GM21619 (cell line): ENCODE measurements at regions not wholly inside any gene's neighbourhood (a gene's known extent, or its start where the extent isn't known, plus 50 kb on each side); places are given as distances from the start of the nearest gene placed in this dataset.
"Not testable (repeated sequence)": the region's sequence is repeated elsewhere in the genome, so short reads cannot be mapped to it uniquely, and the experiment has no call there.

Source experiments
- ATAC-seq: cut with Tn5 transposase; IDR thresholded peaks from one replicate; pipeline ENCODE4 v1.9.1; 2021; ENCODE audit not compliant: unreplicated experiment

- no peak for ATAC-seq
Observed at GRCh38 chr4:189548484-189549125, 392.1 kb upstream of the FRG1 start.

DNA sequence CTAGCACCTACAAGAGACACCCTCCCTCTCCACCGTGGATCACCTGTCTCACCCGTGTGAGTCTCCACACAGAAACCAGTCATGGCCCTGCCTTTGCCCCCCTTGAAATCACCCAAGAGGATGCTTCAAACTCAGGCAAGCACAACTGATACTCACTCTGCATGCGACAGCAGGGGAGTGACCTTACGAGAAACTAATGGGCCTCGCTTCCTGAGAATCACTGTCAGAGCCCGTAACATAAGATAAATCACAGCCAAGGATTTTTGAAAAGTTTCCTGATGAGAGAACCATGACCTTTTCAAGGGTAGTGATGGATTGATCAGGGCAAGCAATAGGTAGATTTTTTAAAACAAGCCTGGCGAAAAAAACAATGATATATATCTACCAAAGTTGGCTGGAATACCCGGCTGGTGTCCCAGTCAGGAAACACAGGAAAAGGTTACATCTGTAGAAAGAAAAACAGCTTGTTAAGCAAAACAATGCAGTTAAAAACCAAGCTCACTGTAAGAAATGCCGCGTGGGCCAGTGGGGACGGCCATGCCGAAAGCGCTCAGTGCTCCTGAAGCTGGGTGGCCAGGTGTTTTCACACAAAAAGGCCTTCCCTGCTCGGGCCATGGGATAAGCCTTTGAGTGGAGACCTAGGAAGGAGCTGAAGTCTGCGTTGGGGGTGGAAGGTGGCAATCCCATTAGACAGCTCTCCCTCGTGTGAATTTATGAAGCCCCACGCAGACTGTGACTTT is 388.6 kb upstream of the FRG1 start:
- ATAC-seq = not testable (repeated sequence)

GRCh38 chr4:189560605-189561004 is 380.1 kb upstream of the FRG1 start:
- not testable (repeated sequence) for ATAC-seq

DNA sequence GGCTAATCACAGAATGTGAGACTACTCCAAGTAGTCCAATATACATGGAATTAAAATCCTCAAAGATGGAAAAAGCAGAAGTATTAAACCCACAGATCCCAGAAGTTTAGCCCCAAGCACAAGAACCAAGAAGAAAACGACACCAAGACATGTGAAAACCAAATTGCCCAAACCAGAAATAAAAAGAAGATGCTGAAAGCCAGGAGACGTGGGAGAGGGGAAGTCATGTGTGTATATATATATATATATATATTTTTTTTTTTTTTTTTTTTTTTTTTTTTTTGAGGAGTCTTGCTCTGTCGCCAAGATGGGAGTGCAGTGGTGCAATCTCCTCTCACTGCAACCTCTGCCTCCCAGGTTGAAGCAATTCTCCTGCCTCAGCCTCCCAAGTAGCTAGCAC is 376.9 kb upstream of the FRG1 start:
- not testable (repeated sequence) for ATAC-seq

DNA sequence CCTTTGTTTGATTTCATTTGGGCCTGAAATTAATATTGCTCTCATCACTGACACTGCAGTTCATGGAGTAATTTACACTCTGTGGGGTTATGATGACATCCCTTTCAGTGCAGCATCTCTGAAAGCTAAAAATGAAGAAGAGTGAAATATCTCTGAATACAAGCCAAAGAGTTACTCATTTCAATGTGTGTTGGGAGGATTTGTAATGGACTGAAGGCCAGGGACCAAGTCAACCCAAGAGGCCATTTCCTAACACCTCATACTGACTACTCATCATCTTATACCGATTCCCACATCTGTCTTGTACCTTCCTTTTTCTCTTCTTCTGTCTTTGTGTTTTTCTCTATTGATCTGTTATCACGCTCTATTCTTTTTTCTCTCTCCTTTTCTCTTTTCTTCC is 374.4 kb upstream of the FRG1 start:
- not testable (repeated sequence) for ATAC-seq

GRCh38 chr4:189566900-189567299 is 373.8 kb upstream of the FRG1 start:
- ATAC-seq = not testable (repeated sequence)

DNA sequence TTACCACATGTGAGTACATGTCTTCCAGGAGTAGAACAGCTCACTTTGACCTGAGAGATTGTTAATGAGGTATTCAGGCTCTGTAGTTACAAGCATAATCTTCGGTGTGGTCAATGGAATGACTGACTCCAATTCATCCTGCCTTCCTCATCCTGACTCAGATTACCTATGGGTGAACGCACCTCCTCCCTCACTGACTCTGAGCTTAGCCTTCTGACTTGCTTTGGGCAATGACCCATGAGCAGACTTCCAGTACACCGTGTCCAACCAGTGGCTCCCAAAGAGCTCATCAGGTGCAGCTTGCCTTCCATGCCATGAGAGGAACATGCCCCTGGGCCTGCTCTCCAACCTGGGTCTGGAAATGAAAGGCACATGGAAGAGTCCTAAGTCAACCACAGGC is 361.0 kb upstream of the FRG1 start:
- not testable (repeated sequence) for ATAC-seq

GRCh38 chr4:189586908-189587632 is 353.6 kb upstream of the FRG1 start:
- ATAC-seq = not testable (repeated sequence)

- not testable (repeated sequence) for ATAC-seq
Observed at GRCh38 chr4:189589201-189589600, 351.5 kb upstream of the FRG1 start.

- ATAC-seq = no peak
Observed at GRCh38 chr4:189592890-189593289, 347.8 kb upstream of the FRG1 start.

DNA sequence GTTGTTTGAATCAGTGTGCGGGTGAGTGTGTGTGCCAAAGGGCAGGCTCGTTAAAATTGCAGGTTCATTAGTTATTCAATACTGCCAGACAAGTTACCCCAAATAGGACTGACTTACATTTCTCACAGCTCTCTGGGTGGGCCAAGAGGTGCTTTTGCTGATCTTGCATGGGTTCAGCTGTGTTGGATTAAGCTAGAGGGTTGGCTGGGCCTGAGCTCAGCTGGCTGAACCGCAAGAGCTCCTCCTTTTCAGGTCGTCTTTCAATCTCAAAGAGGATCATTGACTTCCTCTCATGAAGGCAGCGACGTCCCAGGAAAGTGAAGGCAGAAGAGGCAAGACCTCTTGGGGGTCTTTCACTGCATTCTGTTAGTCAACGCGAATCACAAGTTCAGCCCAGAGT is 343.3 kb upstream of the FRG1 start:
- ATAC-seq = no peak

DNA sequence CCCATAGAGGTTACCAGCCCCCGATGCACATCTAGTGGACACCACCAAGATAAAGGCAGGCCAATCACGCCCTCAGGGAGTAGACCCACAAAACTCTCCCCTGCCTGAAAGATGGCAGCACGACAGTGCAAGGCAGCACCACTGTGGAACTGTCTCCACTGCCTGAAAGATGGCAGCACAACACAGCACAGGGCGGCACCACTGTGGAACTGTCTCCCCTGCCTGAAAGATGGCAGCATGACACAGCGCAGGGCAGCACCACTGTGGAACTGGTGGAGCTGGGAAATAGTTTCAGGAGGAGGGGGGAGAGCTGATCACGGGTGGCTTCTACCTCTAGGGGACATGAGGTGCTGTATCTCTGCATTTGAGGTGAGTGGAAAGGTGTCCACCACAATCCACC is 340.4 kb upstream of the FRG1 start:
- ATAC-seq = no peak

GRCh38 chr4:189600718-189601435 is 339.8 kb upstream of the FRG1 start:
- ATAC-seq = no peak

DNA sequence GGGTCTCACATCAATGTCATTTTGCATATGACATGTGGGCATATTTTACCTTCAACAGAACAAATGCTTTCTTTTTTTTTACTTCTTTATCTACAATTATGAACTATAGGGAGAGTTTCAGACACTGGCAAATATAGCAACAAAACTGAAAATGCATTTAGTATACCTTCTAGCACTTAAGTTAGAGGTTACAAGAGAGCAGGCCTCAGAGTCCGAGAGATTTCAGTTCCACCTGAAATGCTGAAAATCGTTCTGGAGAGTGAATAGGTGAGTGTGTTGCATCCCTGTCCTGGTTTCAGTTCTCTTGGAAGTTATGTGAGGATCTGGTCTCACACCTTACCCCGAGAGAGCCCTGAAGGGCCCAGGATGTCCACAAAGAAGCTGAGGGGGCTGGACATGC is 337.8 kb upstream of the FRG1 start:
- not testable (repeated sequence) for ATAC-seq

- not testable (repeated sequence) for ATAC-seq
Observed at GRCh38 chr4:189610571-189610970, 330.1 kb upstream of the FRG1 start.

GRCh38 chr4:189613207-189613606 is 327.5 kb upstream of the FRG1 start:
- ATAC-seq = no peak

DNA sequence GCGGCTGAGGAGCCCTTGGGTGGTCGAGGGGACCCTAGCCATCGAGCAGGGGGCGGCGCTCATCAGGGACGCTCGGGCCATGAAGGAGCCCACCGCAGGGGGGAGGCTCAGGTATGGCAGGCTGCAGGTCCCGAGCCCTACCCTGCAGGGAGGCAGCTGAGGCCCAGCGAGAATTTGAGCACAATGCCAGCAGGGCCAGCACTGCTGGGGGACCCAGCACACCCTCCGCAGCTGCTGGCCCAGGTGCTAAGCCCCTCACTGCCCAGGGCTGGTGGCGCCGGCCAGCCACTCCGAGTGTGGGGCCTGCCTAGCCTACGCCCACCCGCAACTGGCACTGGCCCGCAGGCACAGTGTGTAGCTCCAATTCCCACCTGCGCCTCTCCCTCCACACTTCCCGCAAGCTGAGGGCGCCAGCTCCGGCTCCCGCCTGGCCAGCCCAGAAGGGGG is 325.4 kb upstream of the FRG1 start:
- no peak for ATAC-seq

GRCh38 chr4:189617741-189618140 is 322.9 kb upstream of the FRG1 start:
- ATAC-seq = not testable (repeated sequence)

- ATAC-seq = not testable (repeated sequence)
Observed at GRCh38 chr4:189619441-189620250, 321.0 kb upstream of the FRG1 start.

GRCh38 chr4:189622574-189622973 is 318.1 kb upstream of the FRG1 start:
- not testable (repeated sequence) for ATAC-seq
